SK-N-SH (cell line): ENCODE measurements at regions not wholly inside any gene's neighbourhood (a gene's known extent, or its start where the extent isn't known, plus 50 kb on each side); places are given as distances from the start of the nearest gene placed in this dataset.
A peak's percentile ranks its signal among the peaks of the same experiment; 100 is the strongest.

Experiments used
- CHD2 ChIP-seq: fragments of 150-350 bp; IDR thresholded peaks from 2 replicates; pipeline ENCODE4 v1.6.1; 2018; ENCODE audit warnings: low read length; ENCODE audit not compliant: partially characterized antibody
- CTCF ChIP-seq: fragments of 200-600 bp; sonication (generic); IDR thresholded peaks from 2 replicates; pipeline ENCODE4 v1.6.1; 2017; ENCODE audit warnings: antibody characterized with exemption, mild to moderate bottlenecking, moderate library complexity
- ELF1 ChIP-seq: IDR thresholded peaks from 2 replicates; pipeline ENCODE4 v1.4.0; 2012
- EP300 ChIP-seq, 2 experiments: IDR thresholded peaks; 2 replicates each; pipeline versions ENCODE4 v1.4.0 to v1.6.1; 2012; ENCODE audit warnings: borderline replicate concordance in 1 of 2, low read depth in 1 of 2, low read length in 1 of 2
- FOSL2 ChIP-seq: IDR thresholded peaks from 2 replicates; pipeline ENCODE4 v1.4.0; 2012; ENCODE audit warnings: low read depth, mild to moderate bottlenecking, moderate library complexity, borderline replicate concordance
- FOXM1 ChIP-seq: IDR thresholded peaks from 2 replicates; pipeline ENCODE4 v1.4.0; 2012; ENCODE audit warnings: low read depth, mild to moderate bottlenecking
- GABPA ChIP-seq: IDR thresholded peaks from 2 replicates; pipeline ENCODE4 v1.4.0; 2012; ENCODE audit warnings: low read depth, mild to moderate bottlenecking
- IRF3 ChIP-seq: fragments of 150-350 bp; IDR thresholded peaks from 2 replicates; pipeline ENCODE4 v1.6.1; 2016; ENCODE audit warnings: mild to moderate bottlenecking, low read depth, low read length
- JUND ChIP-seq: IDR thresholded peaks from 2 replicates; pipeline ENCODE4 v1.4.0; 2012
- MAX ChIP-seq: IDR thresholded peaks from 2 replicates; pipeline ENCODE4 v1.4.0; 2012; ENCODE audit warnings: low read depth
- MEF2A ChIP-seq: IDR thresholded peaks from 2 replicates; pipeline ENCODE4 v1.4.0; 2012; ENCODE audit warnings: low read depth, borderline replicate concordance
- MXI1 ChIP-seq: IDR thresholded peaks from 2 replicates; pipeline ENCODE4 v1.6.1; 2012; ENCODE audit warnings: mild to moderate bottlenecking, low read depth, low read length, improper control_type of control experiment
- NFIC ChIP-seq: IDR thresholded peaks from 2 replicates; pipeline ENCODE4 v1.4.0; 2012; ENCODE audit warnings: borderline replicate concordance
- NRF1 ChIP-seq: IDR thresholded peaks from 2 replicates; pipeline ENCODE4 v1.6.1; 2012; ENCODE audit warnings: low read depth, mild to moderate bottlenecking, low read length
- RAD21 ChIP-seq: IDR thresholded peaks from 2 replicates; pipeline ENCODE4 v1.6.1; 2012; ENCODE audit warnings: mild to moderate bottlenecking, low read length
- RCOR1 ChIP-seq: fragments of 150-350 bp; IDR thresholded peaks from 2 replicates; pipeline ENCODE4 v1.6.1; 2017; ENCODE audit warnings: antibody characterized with exemption, low read length
- REST ChIP-seq: IDR thresholded peaks from 2 replicates; pipeline ENCODE4 v1.6.1; 2012; ENCODE audit warnings: mild to moderate bottlenecking, low read depth, low read length, moderate library complexity
- SMC3 ChIP-seq: IDR thresholded peaks from 2 replicates; pipeline ENCODE4 v1.6.1; 2012; ENCODE audit warnings: low read depth, low read length, improper control_type of control experiment
- TAF1 ChIP-seq: IDR thresholded peaks from 2 replicates; pipeline ENCODE4 v1.6.1; 2012; ENCODE audit warnings: low read depth, mild to moderate bottlenecking, low read length, moderate library complexity, borderline replicate concordance
- TCF12 ChIP-seq: IDR thresholded peaks from 2 replicates; pipeline ENCODE4 v1.4.0; 2012
- TEAD4 ChIP-seq: IDR thresholded peaks from 2 replicates; pipeline ENCODE4 v1.4.0; 2012; ENCODE audit warnings: mild to moderate bottlenecking, borderline replicate concordance; ENCODE audit not compliant: insufficient read depth
- USF1 ChIP-seq: IDR thresholded peaks from 2 replicates; pipeline ENCODE4 v1.4.0; 2012; ENCODE audit warnings: low read depth, borderline replicate concordance
- USF2 ChIP-seq: fragments of 150-350 bp; IDR thresholded peaks from 2 replicates; pipeline ENCODE4 v1.6.1; 2017; ENCODE audit warnings: antibody characterized with exemption, low read length, low read depth, borderline replicate concordance
- YY1 ChIP-seq: IDR thresholded peaks from 2 replicates; pipeline ENCODE4 v1.4.0; 2012; ENCODE audit warnings: low read depth, mild to moderate bottlenecking

GRCh38 chr6:40887792-40888340 is 151.2 kb downstream of the UNC5CL start (continued):
- TF ChIP-seq REST (no peak), CTCF (no peak), JUND (no peak), MAX (no peak), RAD21 (peak; percentile 31), GABPA (no peak), FOSL2 (no peak), MXI1 (peak; percentile 67; the same call in 1 of the 2 replicates), ELF1 (no peak), TCF12 (peak; percentile 52), CHD2 (peak; percentile 74), RCOR1 (peak; percentile 88), TEAD4 (no peak), USF2 (no peak), NFIC (no peak), TAF1 (no peak), NRF1 (no peak), YY1 (no peak), EP300 (IDR thresholded peaks at IDR 0.05; ENCODE audit: borderline replicate concordance in 1 of 2, low read depth in 1 of 2, low read length in 1 of 2) (peak in 1 of 2 experiments; percentile 92; a peak in 2 of 4 replicates), MEF2A (no peak), USF1 (no peak), IRF3 (no peak), SMC3 (0 out of 2 replicates have a peak, but pooled peaks have one; percentile 8), FOXM1 (no peak)
- TF ChIP-seq, all 33 proteins: peak for 9
